Tibial nerve (tissue), 4 donors: ENCODE measurements at regions not wholly inside any gene's neighbourhood (a gene's known extent, or its start where the extent isn't known, plus 50 kb on each side); places are given as distances from the start of the nearest gene placed in this dataset.

Experiments used
- DNase-seq, 2 donors: peaks; one replicate each; pipeline ENCODE4 v3.0.0-alpha.2; 2019; ENCODE audit warnings: low spot score in 2 of 2
- H3K27ac ChIP-seq, 4 donors: fragments of 200-600 bp; sonication (generic) in 3 of 4; one replicate each; pipeline ENCODE4 v1.5.1; 2017 to 2019; ENCODE audit warnings: mild to moderate bottlenecking in 1 of 4
- H3K27me3 ChIP-seq, 2 donors: fragments of 200-600 bp; sonication (generic) in 1 of 2; one replicate each; pipeline versions ENCODE4 v1.5.1 to v1.6.0; 2017 to 2019
- H3K36me3 ChIP-seq, 3 donors: fragments of 200-600 bp; sonication (generic); one replicate each; pipeline ENCODE4 v1.5.1; 2018 to 2019
- H3K4me1 ChIP-seq, 4 donors: fragments of 200-600 bp; sonication (generic) in 3 of 4; one replicate each; pipeline ENCODE4 v1.5.1; 2017 to 2019
- H3K4me3 ChIP-seq, 4 donors: fragments of 200-600 bp; sonication (generic) in 3 of 4; one replicate each; pipeline ENCODE4 v1.5.1; 2017 to 2019; ENCODE audit warnings: mild to moderate bottlenecking in 1 of 4, moderate library complexity in 1 of 4
- H3K9me3 ChIP-seq, 4 donors: fragments of 200-600 bp; sonication (generic) in 3 of 4; one replicate each; pipeline ENCODE4 v1.5.1; 2017 to 2019
- EP300 ChIP-seq, 2 donors: sonication (generic); formaldehyde crosslinking; IDR thresholded peaks; one replicate each; pipeline ENCODE4 v1.6.1; 2017; ENCODE audit warnings: antibody characterized with exemption in 2 of 2, mild to moderate bottlenecking in 1 of 2
- POLR2A ChIP-seq, 2 donors: fragments of 450-650 bp; IDR thresholded peaks; one replicate each; pipeline ENCODE4 v1.6.1; 2017; ENCODE audit warnings: antibody characterized with exemption in 2 of 2, mild to moderate bottlenecking in 2 of 2, moderate library complexity in 2 of 2
- WGBS, 2 donors: methylation state at CpG; one replicate each; pipeline ENCODE4 v1.1.5; 2018; 5-methylcytosine and 5-hydroxymethylcytosine counted together
- TF ChIP-seq, protein P1 (sequence below), 5 experiments: fragments of 200-600 bp in 3 of 5; fragments of 450-650 bp in 2 of 5; sonication (generic) in 3 of 5; IDR thresholded peaks; one replicate each; pipeline ENCODE4 v1.5.1; 2016 to 2019; ENCODE audit warnings: antibody characterized with exemption in 5 of 5, mild to moderate bottlenecking in 3 of 5, moderate library complexity in 2 of 5

DNA sequence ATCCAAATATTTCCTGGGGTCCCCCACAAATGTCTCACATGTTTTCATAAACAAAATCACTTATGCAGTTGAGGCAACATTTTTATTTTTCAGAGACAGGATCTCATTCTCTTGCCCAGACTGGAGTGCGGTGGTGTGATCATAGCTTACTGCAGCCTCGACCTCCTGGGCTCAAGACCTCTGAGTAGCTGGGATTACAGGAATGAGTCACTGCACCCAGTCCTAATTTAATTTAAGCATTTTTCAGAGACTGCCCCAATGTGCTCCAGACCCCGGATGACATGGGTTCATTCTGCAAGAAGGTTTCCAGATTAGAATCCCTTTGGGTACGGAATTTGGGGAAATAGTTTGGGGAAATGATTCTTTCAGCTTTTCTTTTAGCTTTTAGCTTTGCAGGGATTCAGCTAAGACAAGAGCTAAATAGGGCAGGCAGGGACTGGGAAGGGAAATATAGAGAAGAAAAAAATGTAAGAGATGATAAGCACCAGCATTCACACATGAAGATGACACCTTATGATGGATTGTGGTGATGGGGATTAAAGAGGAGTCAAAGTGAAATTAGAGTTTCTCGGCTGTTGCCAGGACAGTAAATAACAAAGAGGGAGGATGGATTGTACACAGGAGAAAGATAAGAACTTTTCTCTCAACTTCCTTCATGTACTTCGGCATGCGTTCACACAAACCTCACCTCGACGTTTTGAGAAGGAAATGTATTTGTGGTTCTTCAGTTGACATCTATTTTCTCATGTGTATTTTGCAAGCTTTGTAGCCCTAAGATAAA is 169.4 kb upstream of the TAB2 start:
- Histone ChIP-seq H3K4me3 (no peak overlapping the region), H3K36me3 (no peaks in the 10 kb centered on the region)

DNA sequence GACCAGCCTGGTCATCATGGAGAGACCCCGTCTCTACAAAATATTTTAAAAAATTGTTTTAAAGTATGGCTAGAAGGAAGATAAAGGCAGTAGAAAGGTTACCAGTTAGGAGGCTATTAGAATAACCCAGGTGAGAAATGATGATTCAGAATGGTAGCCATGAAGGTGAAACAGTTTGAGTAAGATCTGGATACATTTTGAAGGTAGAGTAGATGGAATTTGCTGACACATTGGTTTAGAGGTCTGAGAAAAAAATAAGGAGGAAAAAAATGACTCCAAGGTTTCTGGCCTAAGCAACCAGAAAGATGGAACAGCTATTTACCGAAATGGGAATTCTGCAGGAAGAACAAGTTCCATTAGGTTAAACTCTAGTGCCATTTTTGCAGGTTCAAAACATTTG is 167.9 kb upstream of the TAB2 start:
- DNase-seq = no peak
- Histone ChIP-seq H3K4me1 (peaks cover 0 to 5% (median 0%) of the 10 kb centered on the region in 4 donors), H3K27me3 (no peaks in the 10 kb centered on the region), H3K36me3 (no peaks in the 10 kb centered on the region), H3K27ac (no peak overlapping the region), H3K9me3 (no peaks in the 10 kb centered on the region), H3K4me3 (no peak overlapping the region)
- 96 to 97% methylated on average over 2 of the region's 2 CpGs for WGBS, 2 donors
- TF ChIP-seq, protein P1, sequence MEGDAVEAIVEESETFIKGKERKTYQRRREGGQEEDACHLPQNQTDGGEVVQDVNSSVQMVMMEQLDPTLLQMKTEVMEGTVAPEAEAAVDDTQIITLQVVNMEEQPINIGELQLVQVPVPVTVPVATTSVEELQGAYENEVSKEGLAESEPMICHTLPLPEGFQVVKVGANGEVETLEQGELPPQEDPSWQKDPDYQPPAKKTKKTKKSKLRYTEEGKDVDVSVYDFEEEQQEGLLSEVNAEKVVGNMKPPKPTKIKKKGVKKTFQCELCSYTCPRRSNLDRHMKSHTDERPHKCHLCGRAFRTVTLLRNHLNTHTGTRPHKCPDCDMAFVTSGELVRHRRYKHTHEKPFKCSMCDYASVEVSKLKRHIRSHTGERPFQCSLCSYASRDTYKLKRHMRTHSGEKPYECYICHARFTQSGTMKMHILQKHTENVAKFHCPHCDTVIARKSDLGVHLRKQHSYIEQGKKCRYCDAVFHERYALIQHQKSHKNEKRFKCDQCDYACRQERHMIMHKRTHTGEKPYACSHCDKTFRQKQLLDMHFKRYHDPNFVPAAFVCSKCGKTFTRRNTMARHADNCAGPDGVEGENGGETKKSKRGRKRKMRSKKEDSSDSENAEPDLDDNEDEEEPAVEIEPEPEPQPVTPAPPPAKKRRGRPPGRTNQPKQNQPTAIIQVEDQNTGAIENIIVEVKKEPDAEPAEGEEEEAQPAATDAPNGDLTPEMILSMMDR (IDR thresholded peaks at IDR 0.05) = no peak
- TF ChIP-seq EP300 (IDR thresholded peaks at IDR 0.05) (no peak), POLR2A (IDR thresholded peaks at IDR 0.05) (no peak)

More for the DNA sequence above, 169.4 kb upstream of the TAB2 start:
- DNase-seq = no peak
- peaks cover 0 to 5% (median 0%) of the 10 kb centered on the region in 4 donors for H3K4me1 ChIP-seq
- no peaks in the 10 kb centered on the region for H3K9me3 ChIP-seq
- no peaks in the 10 kb centered on the region for H3K27me3 ChIP-seq
- TF ChIP-seq, protein P1 (IDR thresholded peaks at IDR 0.05) = no peak
- no peak for TF ChIP-seq EP300 (IDR thresholded peaks at IDR 0.05)
- no peak for TF ChIP-seq POLR2A (IDR thresholded peaks at IDR 0.05)
- WGBS, 2 donors = 60 to 69% methylated on average over 9 of the region's 9 CpGs
- H3K27ac ChIP-seq = peak overlapping the region in 1 of 4 donors; percentile 11

DNA sequence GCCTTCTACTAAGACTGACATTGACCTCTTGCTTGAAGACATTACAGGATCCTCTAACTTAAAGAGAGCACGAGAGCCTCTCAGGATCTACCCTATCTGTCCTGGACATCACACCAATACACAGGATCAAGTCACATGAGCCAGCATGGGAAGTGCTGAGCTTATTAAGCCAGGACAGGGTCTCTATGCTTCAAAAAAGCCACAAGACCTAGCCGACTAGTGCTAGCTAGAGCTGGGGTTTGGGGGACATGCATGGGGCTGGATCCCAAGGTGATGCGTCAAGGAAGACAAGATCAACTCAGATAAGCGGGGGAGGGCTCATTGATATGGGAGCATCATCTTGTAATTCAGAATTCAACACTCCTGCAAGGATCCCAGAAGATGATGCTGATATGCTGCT is 167.2 kb upstream of the TAB2 start:
- no peaks in the 10 kb centered on the region for H3K9me3 ChIP-seq
- DNase-seq = no peak
- H3K27me3 ChIP-seq = no peaks in the 10 kb centered on the region
- TF ChIP-seq, protein P1 (IDR thresholded peaks at IDR 0.05) = no peak
- TF ChIP-seq POLR2A (IDR thresholded peaks at IDR 0.05) (no peak), EP300 (IDR thresholded peaks at IDR 0.05) (no peak)
- peaks cover 0 to 5% (median 0%) of the 10 kb centered on the region in 4 donors for H3K4me1 ChIP-seq
- 85 to 98% methylated on average over 4 of the region's 4 CpGs for WGBS, 2 donors
- H3K36me3 ChIP-seq = no peaks in the 10 kb centered on the region
- no peak overlapping the region for H3K27ac ChIP-seq
- no peak overlapping the region for H3K4me3 ChIP-seq

DNA sequence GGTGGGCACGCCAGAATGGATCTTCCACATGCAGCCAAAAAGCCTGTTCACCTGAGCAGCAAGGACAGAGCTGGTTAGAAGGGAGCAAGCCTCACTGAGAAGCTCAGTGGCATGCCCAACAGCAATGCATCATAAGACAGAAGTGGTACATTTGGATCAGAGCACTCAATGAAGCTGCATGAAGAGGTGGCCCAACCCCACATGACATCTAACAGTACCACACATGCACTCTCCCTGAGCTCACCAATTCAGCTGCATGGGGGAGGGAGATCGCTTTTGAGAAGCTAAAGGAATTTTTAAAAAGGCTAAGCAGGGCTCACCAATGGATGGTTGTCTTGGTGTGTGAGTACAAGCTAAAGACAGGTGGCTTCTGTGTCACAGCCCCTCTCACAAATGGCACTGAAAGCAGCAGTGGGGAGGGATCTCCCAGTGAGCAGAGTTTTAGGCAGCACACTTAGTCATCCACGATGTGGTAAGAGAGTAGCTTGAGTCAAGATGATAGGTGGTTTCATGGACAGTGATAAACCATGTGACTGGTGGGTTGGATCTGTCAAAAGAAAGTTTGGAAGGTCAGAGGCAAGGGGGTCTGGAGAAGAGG is 166.6 kb upstream of the TAB2 start:
- Histone ChIP-seq H3K4me3 (no peak overlapping the region), H3K4me1 (peaks cover 0 to 5% (median 0%) of the 10 kb centered on the region in 4 donors), H3K36me3 (no peaks in the 10 kb centered on the region), H3K27me3 (no peaks in the 10 kb centered on the region), H3K9me3 (no peaks in the 10 kb centered on the region), H3K27ac (no peak overlapping the region)
- WGBS, 2 donors = 92 to 98% methylated on average over 3 of the region's 3 CpGs
- no peak for DNase-seq
- TF ChIP-seq, protein P1 (IDR thresholded peaks at IDR 0.05) = no peak
- TF ChIP-seq EP300 (IDR thresholded peaks at IDR 0.05) (no peak), POLR2A (IDR thresholded peaks at IDR 0.05) (no peak)

DNA sequence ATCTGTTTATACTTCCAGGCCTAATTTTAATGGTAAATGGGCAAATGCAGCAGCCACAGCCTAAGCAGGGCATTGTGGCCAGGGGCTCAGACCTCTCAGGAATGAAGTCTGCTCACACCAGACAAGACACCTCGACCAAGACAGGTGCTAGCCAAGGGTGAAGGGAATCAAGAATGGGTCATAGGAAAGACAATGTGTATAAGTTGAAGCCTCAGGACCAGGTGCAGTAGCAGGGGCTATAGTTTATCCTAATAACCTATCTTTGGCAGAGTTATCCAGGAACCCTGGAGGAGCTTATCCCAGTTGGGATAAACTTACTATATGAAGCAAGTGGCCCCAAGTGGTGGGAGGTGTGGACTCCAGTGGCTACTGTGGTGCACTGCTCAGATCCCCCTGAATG is 165.0 kb upstream of the TAB2 start:
- Histone ChIP-seq H3K9me3 (no peaks in the 10 kb centered on the region), H3K36me3 (no peaks in the 10 kb centered on the region), H3K4me3 (no peak overlapping the region), H3K4me1 (peaks cover 0 to 3% (median 0%) of the 10 kb centered on the region in 4 donors), H3K27me3 (no peaks in the 10 kb centered on the region), H3K27ac (no peak overlapping the region)
- 67 to 79% methylated on average over 1 of the region's 1 CpG for WGBS, 2 donors
- TF ChIP-seq, protein P1 (IDR thresholded peaks at IDR 0.05) = no peak
- TF ChIP-seq POLR2A (IDR thresholded peaks at IDR 0.05) = no peak
- no peak for TF ChIP-seq EP300 (IDR thresholded peaks at IDR 0.05)
- DNase-seq = no peak
